ENCODE measurements at regions not wholly inside any gene's neighbourhood (a gene's known extent, or its start where the extent isn't known, plus 50 kb on each side); places are given as distances from the start of the nearest gene placed in this dataset.
"Not testable (repeated sequence)": the region's sequence is repeated elsewhere in the genome, so short reads cannot be mapped to it uniquely, and the experiment has no call there.

DNA sequence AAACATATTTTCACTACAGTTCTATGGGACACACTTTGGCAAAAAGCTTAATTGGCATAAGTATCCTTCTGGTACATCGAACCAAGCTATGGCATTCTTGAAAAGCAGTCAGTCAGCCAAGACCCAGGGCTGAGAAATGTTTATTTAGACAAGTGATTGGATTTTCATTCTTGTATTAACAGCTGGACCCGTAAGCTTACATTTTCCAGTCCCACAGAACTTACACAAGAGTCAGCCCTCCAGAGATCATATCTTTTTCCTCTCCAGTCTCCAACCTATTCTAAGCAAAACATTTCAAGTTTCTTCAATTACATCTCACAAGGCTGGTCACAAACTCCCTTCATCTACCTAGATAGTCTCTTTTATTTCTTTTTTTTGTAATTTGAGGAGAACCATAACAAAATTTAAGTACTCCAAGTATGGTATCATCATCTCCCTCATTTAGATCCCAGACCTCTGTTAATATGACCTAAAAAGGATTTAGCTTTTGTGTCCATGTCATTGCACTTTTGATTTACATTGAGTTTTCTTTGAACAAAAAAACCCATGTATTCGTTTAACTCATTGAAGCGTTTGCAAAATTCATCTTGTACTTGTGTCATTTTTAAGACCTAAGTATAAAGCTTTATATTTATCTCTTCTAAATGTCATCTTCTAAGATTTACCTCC, 67.9 kb upstream of the GRK3 start:
- Histone ChIP-seq H3K27me3 (ENCODE audit: control insufficient read depth, insufficient read depth, low read length) (no peaks in the 10 kb centered on the region), H3K4me3 (ENCODE audit: low read length) (no peak overlapping the region), H3K27ac (ENCODE audit: low read length) (no peak overlapping the region), H3K4me1 (ENCODE audit: control insufficient read depth, insufficient read depth, low read length) (no peaks in the 10 kb centered on the region; the same call in 1 of the 2 replicates), H3K9me3 (ENCODE audit: control insufficient read depth, insufficient read depth, low read length) (no peaks in the 10 kb centered on the region), H3K36me3 (ENCODE audit: control insufficient read depth, insufficient read depth, low read length) (no peaks in the 10 kb centered on the region)
- WGBS (ENCODE audit: insufficient coverage, insufficient read length), result no CpG with 5 or more reads among the region's 4 CpGs
- DNase-seq (ENCODE audit: low read depth, low spot score), result no peak

DNA sequence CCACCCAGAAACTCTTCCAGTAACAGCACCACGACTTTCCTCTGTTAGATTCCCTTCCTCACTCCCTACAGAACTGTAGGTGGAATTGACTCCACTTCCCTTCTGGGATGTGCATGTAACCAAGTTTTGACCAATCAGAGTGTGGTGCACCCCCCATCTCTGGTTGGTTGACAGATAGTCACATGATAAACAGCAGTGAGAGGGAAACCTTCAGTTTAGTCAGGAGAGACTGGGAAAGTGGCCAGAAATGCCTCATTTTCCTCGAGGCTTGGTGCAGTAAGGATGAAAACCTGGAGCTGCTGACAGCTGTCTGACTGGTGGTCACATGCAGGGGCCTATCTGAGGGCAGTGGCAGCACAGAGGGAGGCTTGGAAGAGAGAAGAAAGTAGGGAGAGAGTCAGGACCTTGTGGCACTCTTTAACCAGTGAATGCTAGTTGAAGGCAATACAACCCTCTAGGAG, 67.3 kb upstream of the GRK3 start:
- no peaks in the 10 kb centered on the region; the same call in 1 of the 2 replicates for H3K4me1 ChIP-seq (ENCODE audit: control insufficient read depth, insufficient read depth, low read length)
- WGBS (ENCODE audit: insufficient coverage, insufficient read length), result no CpG with 5 or more reads among the region's 2 CpGs
- no peak for DNase-seq (ENCODE audit: low read depth, low spot score)

DNA sequence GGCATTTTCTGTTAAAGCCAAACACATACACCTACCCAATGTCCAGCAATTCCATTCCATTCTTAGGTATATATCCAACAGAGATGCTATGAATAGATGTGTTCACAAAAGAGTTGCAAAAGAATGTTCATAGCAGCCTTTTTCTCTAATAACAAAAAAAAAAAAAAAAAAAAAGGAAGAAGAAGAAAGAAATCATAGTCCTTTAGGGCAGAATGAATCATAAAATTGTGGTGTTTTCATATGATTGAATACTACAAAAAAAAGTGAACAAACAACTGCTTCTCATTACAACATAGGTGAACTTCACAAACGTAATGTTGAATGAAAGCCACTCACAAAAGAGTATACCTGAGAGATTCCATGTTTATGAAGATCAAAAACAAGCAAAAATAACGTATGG, 66.8 kb upstream of the GRK3 start:
- no peak overlapping the region for H3K27ac ChIP-seq (ENCODE audit: low read length)
- no CpG with 5 or more reads among the region's 2 CpGs for whole genome bisulfite sequencing (ENCODE audit: insufficient coverage, insufficient read length)
- no peak overlapping the region for H3K4me3 ChIP-seq (ENCODE audit: low read length)
- H3K4me1 ChIP-seq (ENCODE audit: control insufficient read depth, insufficient read depth, low read length), result no peaks in the 10 kb centered on the region; the same call in 1 of the 2 replicates
- H3K36me3 ChIP-seq (ENCODE audit: control insufficient read depth, insufficient read depth, low read length), result no peaks in the 10 kb centered on the region
- H3K27me3 ChIP-seq (ENCODE audit: control insufficient read depth, insufficient read depth, low read length), result no peaks in the 10 kb centered on the region
- DNase-seq (ENCODE audit: low read depth, low spot score), result no peak
- H3K9me3 ChIP-seq (ENCODE audit: control insufficient read depth, insufficient read depth, low read length), result no peaks in the 10 kb centered on the region

More for the DNA sequence above, 67.3 kb upstream of the GRK3 start:
- Histone ChIP-seq H3K36me3 (ENCODE audit: control insufficient read depth, insufficient read depth, low read length) (no peaks in the 10 kb centered on the region), H3K27me3 (ENCODE audit: control insufficient read depth, insufficient read depth, low read length) (no peaks in the 10 kb centered on the region), H3K27ac (ENCODE audit: low read length) (no peak overlapping the region), H3K9me3 (ENCODE audit: control insufficient read depth, insufficient read depth, low read length) (no peaks in the 10 kb centered on the region), H3K4me3 (ENCODE audit: low read length) (no peak overlapping the region)

DNA sequence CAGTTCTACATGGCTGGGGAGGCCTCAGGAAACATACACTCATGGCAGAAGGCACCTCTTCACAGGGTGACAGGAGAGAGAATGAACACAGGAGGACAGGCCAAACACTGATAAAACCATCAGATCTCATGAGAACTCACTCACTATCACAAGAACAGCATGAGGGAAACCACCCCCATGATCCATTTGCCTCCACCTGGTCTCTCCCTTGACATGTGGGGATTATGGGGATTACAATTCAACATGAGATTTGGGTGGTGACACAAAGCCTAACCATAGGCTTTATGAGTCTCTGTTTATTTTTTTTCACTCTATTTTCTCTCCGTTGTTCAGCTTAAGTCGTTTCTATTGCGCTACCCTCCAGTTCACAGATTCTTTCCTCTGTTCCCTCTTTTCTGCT, 63.8 kb upstream of the GRK3 start:
- no CpG with 5 or more reads among the region's 3 CpGs for WGBS (ENCODE audit: insufficient coverage, insufficient read length)
- not testable (repeated sequence) for H3K27ac ChIP-seq (ENCODE audit: low read length); H3K36me3 ChIP-seq (ENCODE audit: control insufficient read depth, insufficient read depth, low read length); H3K4me1 ChIP-seq (ENCODE audit: control insufficient read depth, insufficient read depth, low read length); H3K4me3 ChIP-seq (ENCODE audit: low read length); H3K9me3 ChIP-seq (ENCODE audit: control insufficient read depth, insufficient read depth, low read length); H3K27me3 ChIP-seq (ENCODE audit: control insufficient read depth, insufficient read depth, low read length); DNase-seq (ENCODE audit: low read depth, low spot score)

DNA sequence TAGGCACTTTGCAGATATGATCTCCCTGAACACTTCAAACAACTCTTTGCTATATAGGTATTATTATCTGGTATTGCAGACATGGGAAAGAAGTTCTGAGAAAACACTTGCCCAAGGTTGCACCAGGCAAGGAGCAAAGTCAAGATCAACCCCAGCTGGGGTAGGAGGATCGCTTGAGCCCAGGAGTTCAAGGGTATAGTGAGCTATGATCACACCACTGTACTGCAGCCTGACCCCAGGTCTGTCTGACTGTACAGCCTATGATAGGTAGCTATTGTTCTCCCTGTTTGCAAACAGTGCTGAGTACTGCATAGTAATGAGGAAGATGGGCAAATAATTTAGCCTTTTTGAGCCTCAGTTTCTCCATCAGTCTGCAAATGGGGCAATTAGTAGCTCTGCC, 60.5 kb upstream of the GRK3 start:
- not testable (repeated sequence) for H3K9me3 ChIP-seq (ENCODE audit: control insufficient read depth, insufficient read depth, low read length); H3K4me3 ChIP-seq (ENCODE audit: low read length); H3K27ac ChIP-seq (ENCODE audit: low read length); H3K27me3 ChIP-seq (ENCODE audit: control insufficient read depth, insufficient read depth, low read length); H3K36me3 ChIP-seq (ENCODE audit: control insufficient read depth, insufficient read depth, low read length); H3K4me1 ChIP-seq (ENCODE audit: control insufficient read depth, insufficient read depth, low read length); DNase-seq (ENCODE audit: low read depth, low spot score)
- no CpG with 5 or more reads among the region's 1 CpG for WGBS (ENCODE audit: insufficient coverage, insufficient read length)

DNA sequence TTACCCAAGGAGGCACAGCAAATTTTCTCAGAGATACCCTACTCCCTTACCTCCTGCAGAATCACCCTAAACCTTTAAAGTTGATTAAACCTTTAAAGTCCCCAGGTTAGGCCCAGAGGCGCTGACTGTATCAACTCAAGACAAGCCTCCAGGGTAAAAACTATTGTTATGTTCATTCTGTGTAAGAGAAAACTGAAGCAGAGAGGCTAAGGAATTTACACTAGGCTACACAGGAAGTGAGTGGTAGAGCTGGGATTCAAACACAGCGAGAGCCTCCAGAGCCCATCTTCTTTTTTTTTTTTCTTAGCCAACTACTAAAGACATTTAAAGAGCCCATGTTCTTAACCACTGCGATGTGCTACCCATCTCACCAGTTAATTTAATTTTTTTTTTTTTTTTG, 56.3 kb upstream of the GRK3 start:
- H3K36me3 ChIP-seq (ENCODE audit: control insufficient read depth, insufficient read depth, low read length), result no peaks in the 10 kb centered on the region
- no peaks in the 10 kb centered on the region for H3K9me3 ChIP-seq (ENCODE audit: control insufficient read depth, insufficient read depth, low read length)
- no peaks in the 10 kb centered on the region for H3K4me1 ChIP-seq (ENCODE audit: control insufficient read depth, insufficient read depth, low read length)
- no CpG with 5 or more reads among the region's 3 CpGs for WGBS (ENCODE audit: insufficient coverage, insufficient read length)
- H3K27ac ChIP-seq (ENCODE audit: low read length), result no peak overlapping the region
- H3K4me3 ChIP-seq (ENCODE audit: low read length), result no peak overlapping the region
- H3K27me3 ChIP-seq (ENCODE audit: control insufficient read depth, insufficient read depth, low read length), result no peaks in the 10 kb centered on the region
- DNase-seq (ENCODE audit: low read depth, low spot score), result no peak

DNA sequence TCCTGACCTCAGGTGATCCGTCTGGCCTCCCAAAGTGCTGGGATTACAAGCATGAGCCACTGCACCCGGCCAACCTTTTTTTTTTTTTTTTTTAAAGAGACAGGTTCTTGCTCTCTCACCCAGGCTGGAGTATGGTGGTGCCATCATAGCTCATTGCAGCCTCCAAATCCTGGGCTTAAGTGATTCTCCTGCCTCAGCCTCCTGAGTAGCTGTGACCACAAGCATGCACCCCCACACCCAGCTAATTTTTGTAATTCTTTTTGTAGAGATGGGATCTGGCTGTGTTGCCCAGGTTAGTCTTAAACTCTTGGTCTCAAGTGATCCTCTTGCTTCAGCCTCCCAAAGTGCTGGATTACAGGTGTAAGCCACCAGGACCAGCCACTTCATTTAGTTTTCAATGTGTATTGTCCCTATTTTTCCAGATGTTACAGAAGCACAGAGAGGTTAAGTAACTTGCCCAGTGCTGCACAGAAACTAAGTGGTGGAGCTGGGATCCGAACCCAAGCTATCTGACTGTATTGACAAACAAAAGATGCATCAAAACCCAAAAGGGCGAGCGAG, 55.6 kb upstream of the GRK3 start:
- H3K36me3 ChIP-seq (ENCODE audit: control insufficient read depth, insufficient read depth, low read length), result no peaks in the 10 kb centered on the region
- DNase-seq (ENCODE audit: low read depth, low spot score), result no peak
- no peaks in the 10 kb centered on the region for H3K9me3 ChIP-seq (ENCODE audit: control insufficient read depth, insufficient read depth, low read length)
- no CpG with 5 or more reads among the region's 5 CpGs for WGBS (ENCODE audit: insufficient coverage, insufficient read length)
- no peaks in the 10 kb centered on the region for H3K27me3 ChIP-seq (ENCODE audit: control insufficient read depth, insufficient read depth, low read length)
- no peak overlapping the region for H3K27ac ChIP-seq (ENCODE audit: low read length)
- H3K4me3 ChIP-seq (ENCODE audit: low read length), result no peak overlapping the region
- no peaks in the 10 kb centered on the region for H3K4me1 ChIP-seq (ENCODE audit: control insufficient read depth, insufficient read depth, low read length)

DNA sequence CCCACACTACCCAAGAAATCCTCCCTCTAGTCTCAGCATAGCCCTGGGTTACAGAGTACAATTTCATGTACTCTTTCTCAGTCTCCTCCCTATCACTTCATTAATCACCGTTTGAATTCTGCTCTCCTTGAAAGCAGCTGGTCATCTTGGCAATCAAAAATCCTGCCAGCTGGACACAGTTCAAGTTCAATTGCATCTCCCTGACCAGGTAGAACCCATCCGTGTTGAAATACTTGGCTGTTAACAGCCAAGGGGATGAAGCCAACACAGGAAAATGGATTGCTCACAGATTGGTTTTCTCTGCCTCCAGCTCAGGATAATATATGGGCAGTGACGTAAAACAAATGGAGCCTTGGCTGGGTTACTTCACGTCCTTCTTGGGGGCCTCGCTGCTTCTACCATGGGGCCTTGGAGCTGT, 55.1 kb upstream of the GRK3 start:
- H3K27me3 ChIP-seq (ENCODE audit: control insufficient read depth, insufficient read depth, low read length), result no peaks in the 10 kb centered on the region
- H3K4me1 ChIP-seq (ENCODE audit: control insufficient read depth, insufficient read depth, low read length), result no peaks in the 10 kb centered on the region
- no peak overlapping the region for H3K4me3 ChIP-seq (ENCODE audit: low read length)
- no peak overlapping the region for H3K27ac ChIP-seq (ENCODE audit: low read length)
- no peak for DNase-seq (ENCODE audit: low read depth, low spot score)
- WGBS (ENCODE audit: insufficient coverage, insufficient read length), result no CpG with 5 or more reads among the region's 5 CpGs
- H3K36me3 ChIP-seq (ENCODE audit: control insufficient read depth, insufficient read depth, low read length), result no peaks in the 10 kb centered on the region
- H3K9me3 ChIP-seq (ENCODE audit: control insufficient read depth, insufficient read depth, low read length), result no peaks in the 10 kb centered on the region

DNA sequence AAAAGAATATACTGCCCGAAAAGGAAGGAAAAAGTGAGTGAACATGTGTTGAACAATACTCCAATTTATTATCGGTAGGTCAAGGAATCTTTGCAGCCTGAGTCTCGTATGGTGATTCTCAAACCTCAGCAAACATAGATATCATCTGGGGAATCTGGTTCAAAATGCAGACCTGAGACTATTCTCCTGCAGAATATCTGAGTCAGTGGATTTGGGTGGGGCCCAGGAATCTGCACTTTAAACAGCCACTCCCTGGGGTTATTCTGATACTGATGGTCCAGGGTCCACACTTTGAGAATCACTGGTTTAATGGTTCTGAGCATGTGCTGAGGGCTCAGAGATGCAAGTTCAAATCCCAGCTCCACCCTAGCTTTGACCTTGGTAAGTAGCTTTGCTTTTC, 53.6 kb upstream of the GRK3 start:
- Histone ChIP-seq H3K4me1 (ENCODE audit: control insufficient read depth, insufficient read depth, low read length) (no peaks in the 10 kb centered on the region), H3K27ac (ENCODE audit: low read length) (no peak overlapping the region), H3K4me3 (ENCODE audit: low read length) (no peak overlapping the region), H3K9me3 (ENCODE audit: control insufficient read depth, insufficient read depth, low read length) (no peaks in the 10 kb centered on the region), H3K27me3 (ENCODE audit: control insufficient read depth, insufficient read depth, low read length) (no peaks in the 10 kb centered on the region), H3K36me3 (ENCODE audit: control insufficient read depth, insufficient read depth, low read length) (no peaks in the 10 kb centered on the region)
- no peak for DNase-seq (ENCODE audit: low read depth, low spot score)
- no CpG with 5 or more reads among the region's 3 CpGs for WGBS (ENCODE audit: insufficient coverage, insufficient read length)

DNA sequence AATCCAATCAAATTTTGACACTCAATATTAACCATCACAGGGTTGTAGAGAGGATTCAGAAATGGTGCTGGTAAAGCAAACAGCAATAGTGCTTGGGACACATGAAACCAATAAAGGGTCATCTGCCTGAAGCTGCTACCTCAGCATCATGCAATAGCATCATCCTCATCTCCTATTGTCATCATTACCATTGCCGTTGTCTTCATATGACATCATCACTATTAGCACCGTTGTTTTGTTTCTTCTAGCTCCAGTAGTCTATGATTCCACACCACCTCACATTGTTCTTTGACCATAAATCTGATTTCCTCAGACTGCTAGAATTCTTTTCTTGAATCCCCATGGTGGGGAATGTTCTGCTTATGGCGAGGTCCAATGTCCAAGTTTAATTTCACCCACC, 52.8 kb upstream of the GRK3 start:
- H3K4me1 ChIP-seq (ENCODE audit: control insufficient read depth, insufficient read depth, low read length), result no peaks in the 10 kb centered on the region
- no peaks in the 10 kb centered on the region for H3K9me3 ChIP-seq (ENCODE audit: control insufficient read depth, insufficient read depth, low read length)
- H3K4me3 ChIP-seq (ENCODE audit: low read length), result no peak overlapping the region
- no CpG with 5 or more reads among the region's 3 CpGs for WGBS (ENCODE audit: insufficient coverage, insufficient read length)
- no peaks in the 10 kb centered on the region for H3K27me3 ChIP-seq (ENCODE audit: control insufficient read depth, insufficient read depth, low read length)
- no peak overlapping the region for H3K27ac ChIP-seq (ENCODE audit: low read length)
- H3K36me3 ChIP-seq (ENCODE audit: control insufficient read depth, insufficient read depth, low read length), result no peaks in the 10 kb centered on the region
- DNase-seq (ENCODE audit: low read depth, low spot score), result no peak

All from iPS DF 6.9 (cell line).